HCT116 (cell line): ENCODE measurements at regions not wholly inside any gene's neighbourhood (a gene's known extent, or its start where the extent isn't known, plus 50 kb on each side); places are given as distances from the start of the nearest gene placed in this dataset.

Experiments used
- ATAC-seq: fragments of 200-7000 bp; cut with Tn5 transposase; 2 replicates; pipeline ENCODE4 v1.9.1; 2020; ENCODE audit warnings: mild to moderate bottlenecking, moderate library complexity
- BruUV-seq: library from RNA; stranded (reverse); fragments of 400-500 nt; replicated peaks from 2 replicates; lab custom pipeline; 2021; lab: Mats Ljungman, UMichigan
- CTCF ChIA-PET: fragments of 300-600 bp; sonication (Branson Sonifier 250); formaldehyde crosslinking; loops from one replicate; lab custom pipeline; 2021; ENCODE audit warnings: antibody characterized with exemption; lab: Charles Lee
- POLR2A ChIA-PET: fragments of 300-600, 350-600 bp; sonication (Branson Sonifier 250); formaldehyde crosslinking; loops from one replicate; lab custom pipeline; 2021; ENCODE audit warnings: antibody characterized with exemption; lab: Charles Lee
- RAD21 ChIA-PET, 2 experiments: fragments of 300-600 bp; sonication (Branson Sonifier 250); formaldehyde crosslinking; loops; one replicate each; lab custom pipeline; 2023; ENCODE audit warnings: low total read pairs in 2 of 2; ENCODE audit not compliant: uncharacterized antibody in 2 of 2, unreplicated experiment in 2 of 2, low non-redundant PET in 1 of 2; lab: Charles Lee
- DNase-seq: peaks from one replicate; pipeline ENCODE4 v3.0.0-alpha.2; 2010; ENCODE audit warnings: low read depth, low spot score
- H2AFZ ChIP-seq: fragments of 200-600 bp; shearing (Covaris generic), sonication (generic); 2 replicates; pipeline ENCODE4 v1.6.1; 2017; ENCODE audit warnings: low read depth, mixed run types, mixed read lengths, antibody characterized with exemption, low read length; ENCODE audit not compliant: poor library complexity, severe bottlenecking
- H3K27ac ChIP-seq: 2 replicates; pipeline ENCODE4 v1.5.1; 2012; ENCODE audit warnings: low read depth, low read length
- H3K27me3 ChIP-seq: fragments of 200-600 bp; sonication (generic); 2 replicates; pipeline ENCODE4 v1.6.1; 2016; ENCODE audit warnings: mixed run types, low read length, mixed read lengths; ENCODE audit not compliant: insufficient read depth
- H3K36me3 ChIP-seq, 2 experiments: fragments of 200-500 bp in 1 of 2; fragments of 200-600 bp in 1 of 2; sonication (Bioruptor generic) in 1 of 2; sonication (generic) in 1 of 2; 2 replicates each; pipeline versions ENCODE4 v1.5.1 to v1.6.1; 2014 to 2016; ENCODE audit warnings: low read length in 2 of 2, inconsistent platforms in 1 of 2, mixed read lengths in 1 of 2, mixed run types in 1 of 2; ENCODE audit not compliant: insufficient read depth in 2 of 2, control insufficient read depth in 1 of 2
- H3K4me1 ChIP-seq, 2 experiments: fragments of 200-600 bp in 1 of 2; sonication (generic) in 1 of 2; 2 replicates each; pipeline versions ENCODE4 v1.5.1 to v1.6.1; 2012 to 2017; ENCODE audit warnings: low read length in 2 of 2, inconsistent platforms in 1 of 2, mild to moderate bottlenecking in 1 of 2, mixed read lengths in 1 of 2, mixed run types in 1 of 2, moderate library complexity in 1 of 2; ENCODE audit not compliant: insufficient read depth in 2 of 2, control insufficient read depth in 1 of 2
- H3K4me2 ChIP-seq: fragments of 200-600 bp; sonication (generic); 2 replicates; pipeline ENCODE4 v1.6.1; 2017; ENCODE audit warnings: mixed run types, low read length, mixed read lengths
- H3K4me3 ChIP-seq, 2 experiments: fragments of 200-600 bp in 1 of 2; sonication (generic) in 1 of 2; replicated peaks in 1 of 2; 2 replicates each; pipeline ENCODE4 v1.5.1; 2011 to 2016; ENCODE audit warnings: low read length in 2 of 2, control low read depth in 1 of 2, low read depth in 1 of 2, mild to moderate bottlenecking in 1 of 2, mixed read lengths in 1 of 2, mixed run types in 1 of 2
- H3K79me2 ChIP-seq: fragments of 200-600 bp; sonication (generic); 2 replicates; pipeline ENCODE4 v1.6.1; 2017; ENCODE audit warnings: mild to moderate bottlenecking, mixed run types, low read length, moderate library complexity, mixed read lengths; ENCODE audit not compliant: insufficient read depth
- H3K9ac ChIP-seq: fragments of 200-600 bp; sonication (generic); 2 replicates; pipeline ENCODE4 v1.6.1; 2016; ENCODE audit warnings: low read length, mixed read lengths
- H3K9me2 ChIP-seq: fragments of 200-600 bp; sonication (generic), shearing (Covaris generic); 2 replicates; pipeline ENCODE4 v1.6.1; 2017; ENCODE audit warnings: mixed run types, mild to moderate bottlenecking, moderate library complexity; ENCODE audit not compliant: insufficient read depth
- H3K9me3 ChIP-seq, 2 experiments: fragments of 200-500 bp in 1 of 2; fragments of 200-600 bp in 1 of 2; sonication (Bioruptor generic) in 1 of 2; sonication (generic) in 1 of 2; 2 replicates each; pipeline ENCODE4 v1.6.1; 2014 to 2017; ENCODE audit warnings: low read length in 2 of 2, mixed read lengths in 2 of 2, inconsistent platforms in 1 of 2, low read depth in 1 of 2, mild to moderate bottlenecking in 1 of 2, mixed run types in 1 of 2, moderate library complexity in 1 of 2; ENCODE audit not compliant: control insufficient read depth in 1 of 2, insufficient read depth in 1 of 2
- H4K20me1 ChIP-seq: fragments of 200-600 bp; sonication (generic), shearing (Covaris generic); 2 replicates; pipeline ENCODE4 v1.6.1; 2017; ENCODE audit warnings: mixed run types, mild to moderate bottlenecking, moderate library complexity; ENCODE audit not compliant: insufficient read depth
- CBX3 ChIP-seq: IDR thresholded peaks from 2 replicates; pipeline ENCODE4 v1.6.1; 2012; ENCODE audit warnings: low read depth
- EZH2 ChIP-seq: fragments of 200-600 bp; sonication (generic); IDR thresholded peaks from 2 replicates; pipeline ENCODE4 v1.6.1; 2017; ENCODE audit warnings: antibody characterized with exemption, mixed run types
- EZH2phosphoT487 ChIP-seq: fragments of 200-600 bp; IDR thresholded peaks from 2 replicates; pipeline ENCODE4 v1.6.1; 2018; ENCODE audit warnings: antibody characterized with exemption, borderline replicate concordance
- MAX ChIP-seq: IDR thresholded peaks from 2 replicates; pipeline ENCODE4 v1.6.1; 2012
- POLR2A ChIP-seq: IDR thresholded peaks from 2 replicates; pipeline ENCODE4 v1.7.0; 2011; ENCODE audit warnings: borderline replicate concordance; ENCODE audit not compliant: insufficient read depth, insufficient read length; ENCODE audit errors: extremely low read depth
- POLR2AphosphoS5 ChIP-seq: IDR thresholded peaks from 2 replicates; pipeline ENCODE4 v1.6.1; 2011; ENCODE audit warnings: mild to moderate bottlenecking, low read depth, low read length, moderate library complexity
- RAD21 ChIP-seq: IDR thresholded peaks from 2 replicates; pipeline ENCODE4 v1.6.1; 2012; ENCODE audit warnings: low read depth, mild to moderate bottlenecking
- SIN3A ChIP-seq: IDR thresholded peaks from 2 replicates; pipeline ENCODE4 v1.6.1; 2012; ENCODE audit warnings: low read depth
- SRF ChIP-seq: IDR thresholded peaks from 2 replicates; pipeline ENCODE4 v1.6.1; 2012; ENCODE audit warnings: low read depth
- ZFX ChIP-seq: fragments of 450-650 bp; IDR thresholded peaks from 2 replicates; pipeline ENCODE4 v1.6.1; 2017
- intact Hi-C: fragments of 100-400 bp; cut with micrococcal nuclease; formaldehyde crosslinking; loops from 2 replicates; pipeline ENCODE4 v1.10.0; 2022
- TF ChIP-seq, protein P1 (sequence below): IDR thresholded peaks from 2 replicates; pipeline ENCODE4 v1.6.1; 2012
- TF ChIP-seq, protein P2 (sequence below): IDR thresholded peaks from 2 replicates; pipeline ENCODE4 v1.6.1; 2012; ENCODE audit warnings: low read depth

DNA sequence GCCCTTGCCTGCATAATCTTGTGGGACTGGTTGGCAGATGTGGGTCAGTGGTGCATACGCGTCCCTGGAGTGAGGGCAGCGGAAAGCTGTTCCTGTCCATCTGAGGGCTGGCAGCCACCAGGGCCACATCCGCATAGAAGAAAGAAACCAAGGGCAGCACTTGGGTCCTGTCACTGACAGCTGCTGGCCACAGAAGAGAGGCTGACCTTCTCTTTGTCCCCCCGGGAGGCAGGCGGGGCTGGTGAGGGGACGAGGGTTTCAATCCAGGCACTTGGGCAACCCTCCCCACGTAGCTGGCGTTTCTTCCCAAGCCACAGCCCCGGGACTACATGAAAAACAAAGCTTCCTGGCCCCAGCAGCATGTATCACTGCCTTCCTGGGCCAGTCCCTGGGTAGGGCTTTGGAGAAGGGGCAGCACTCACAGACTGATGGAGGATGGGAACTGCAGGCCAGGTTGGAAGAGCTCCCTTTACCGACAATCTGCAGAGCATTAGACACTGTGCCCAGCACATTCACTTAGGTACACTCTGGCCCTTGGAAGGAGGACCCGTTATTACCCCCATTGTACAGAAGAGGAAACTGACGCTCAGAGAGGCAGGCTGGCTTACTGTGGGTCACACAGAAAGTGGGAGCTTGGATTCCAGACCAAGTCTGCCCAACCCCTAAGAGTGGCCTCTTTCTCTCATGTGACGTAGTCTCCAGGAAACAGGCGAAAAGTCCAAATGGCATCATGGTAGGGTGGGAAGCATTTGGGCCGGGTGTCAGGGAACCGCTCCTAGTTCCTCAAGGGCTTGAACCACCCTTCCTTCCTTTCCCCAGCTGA, 78.8 kb upstream of the SLC6A6 start:
- no peaks in the 10 kb centered on the region for H3K9me3 ChIP-seq
- no peak for TF ChIP-seq POLR2AphosphoS5
- no peak for TF ChIP-seq RAD21
- no peak for TF ChIP-seq ZFX
- no peak for TF ChIP-seq SRF
- no peak for TF ChIP-seq MAX
- TF ChIP-seq, protein P1, sequence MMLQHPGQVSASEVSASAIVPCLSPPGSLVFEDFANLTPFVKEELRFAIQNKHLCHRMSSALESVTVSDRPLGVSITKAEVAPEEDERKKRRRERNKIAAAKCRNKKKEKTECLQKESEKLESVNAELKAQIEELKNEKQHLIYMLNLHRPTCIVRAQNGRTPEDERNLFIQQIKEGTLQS: no peak
- no peak for TF ChIP-seq SIN3A
- no peak for TF ChIP-seq CBX3
- TF ChIP-seq, protein P2, sequence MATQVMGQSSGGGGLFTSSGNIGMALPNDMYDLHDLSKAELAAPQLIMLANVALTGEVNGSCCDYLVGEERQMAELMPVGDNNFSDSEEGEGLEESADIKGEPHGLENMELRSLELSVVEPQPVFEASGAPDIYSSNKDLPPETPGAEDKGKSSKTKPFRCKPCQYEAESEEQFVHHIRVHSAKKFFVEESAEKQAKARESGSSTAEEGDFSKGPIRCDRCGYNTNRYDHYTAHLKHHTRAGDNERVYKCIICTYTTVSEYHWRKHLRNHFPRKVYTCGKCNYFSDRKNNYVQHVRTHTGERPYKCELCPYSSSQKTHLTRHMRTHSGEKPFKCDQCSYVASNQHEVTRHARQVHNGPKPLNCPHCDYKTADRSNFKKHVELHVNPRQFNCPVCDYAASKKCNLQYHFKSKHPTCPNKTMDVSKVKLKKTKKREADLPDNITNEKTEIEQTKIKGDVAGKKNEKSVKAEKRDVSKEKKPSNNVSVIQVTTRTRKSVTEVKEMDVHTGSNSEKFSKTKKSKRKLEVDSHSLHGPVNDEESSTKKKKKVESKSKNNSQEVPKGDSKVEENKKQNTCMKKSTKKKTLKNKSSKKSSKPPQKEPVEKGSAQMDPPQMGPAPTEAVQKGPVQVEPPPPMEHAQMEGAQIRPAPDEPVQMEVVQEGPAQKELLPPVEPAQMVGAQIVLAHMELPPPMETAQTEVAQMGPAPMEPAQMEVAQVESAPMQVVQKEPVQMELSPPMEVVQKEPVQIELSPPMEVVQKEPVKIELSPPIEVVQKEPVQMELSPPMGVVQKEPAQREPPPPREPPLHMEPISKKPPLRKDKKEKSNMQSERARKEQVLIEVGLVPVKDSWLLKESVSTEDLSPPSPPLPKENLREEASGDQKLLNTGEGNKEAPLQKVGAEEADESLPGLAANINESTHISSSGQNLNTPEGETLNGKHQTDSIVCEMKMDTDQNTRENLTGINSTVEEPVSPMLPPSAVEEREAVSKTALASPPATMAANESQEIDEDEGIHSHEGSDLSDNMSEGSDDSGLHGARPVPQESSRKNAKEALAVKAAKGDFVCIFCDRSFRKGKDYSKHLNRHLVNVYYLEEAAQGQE: no peak
- TF ChIP-seq EZH2: no peak
- no peak for TF ChIP-seq POLR2A
- no peak for TF ChIP-seq EZH2phosphoT487
- no peak overlapping the region for H3K27ac ChIP-seq
- no peak for DNase-seq
- no peaks in the 10 kb centered on the region for H3K79me2 ChIP-seq
- BruUV-seq: no TSS peak
- intact Hi-C loops: no loop called here
- CTCF ChIA-PET: no interaction called here
- H3K27me3 ChIP-seq: no peaks in the 10 kb centered on the region
- no peak overlapping the region for H3K4me3 ChIP-seq
- H3K9me2 ChIP-seq: no peaks in the 10 kb centered on the region
- POLR2A ChIA-PET: no interaction called here
- H4K20me1 ChIP-seq: no peaks in the 10 kb centered on the region
- no peak overlapping the region for H3K4me2 ChIP-seq
- no peak overlapping the region for H2AFZ ChIP-seq
- RAD21 ChIA-PET: no interaction called here
- ATAC-seq: no peak
- no peak overlapping the region for H3K9ac ChIP-seq
- peaks cover 4 to 43% of the 10 kb centered on the region in 2 experiments; a peak in 3 of 4 replicates for H3K4me1 ChIP-seq
- H3K36me3 ChIP-seq: no peaks in the 10 kb centered on the region
